Kidney (tissue), 13 donors: ENCODE measurements at regions not wholly inside any gene's neighbourhood (a gene's known extent, or its start where the extent isn't known, plus 50 kb on each side); places are given as distances from the start of the nearest gene placed in this dataset.

Experiments
- DNase-seq, 5 donors: peaks; one replicate each; pipeline ENCODE4 v3.0.0-alpha.2; 2013 to 2020
- FAIRE-seq: peaks from 2 replicates; lab custom pipeline; 2012; peaks lifted over from hg19 to GRCh38; lab: Jason Lieb, UNC
- H3K27ac ChIP-seq, 2 donors: one replicate each; pipeline ENCODE4 v1.7.0; 2013; ENCODE audit warnings: low read depth in 2 of 2, low read length in 2 of 2, inconsistent platforms in 1 of 2
- H3K27me3 ChIP-seq: one replicate; pipeline ENCODE4 v1.7.1; 2013; ENCODE audit warnings: low read length, inconsistent platforms; ENCODE audit not compliant: control insufficient read depth, insufficient read depth
- H3K36me3 ChIP-seq, 3 donors: one replicate each; pipeline versions ENCODE4 v1.7.0 to v1.7.1; 2013; ENCODE audit warnings: low read length in 3 of 3, control low read depth in 1 of 3, inconsistent platforms in 1 of 3; ENCODE audit not compliant: insufficient read depth in 3 of 3, control insufficient read depth in 2 of 3
- H3K4me1 ChIP-seq, 3 donors: one replicate each; pipeline versions ENCODE4 v1.7.0 to v1.7.1; 2013; ENCODE audit warnings: low read length in 3 of 3, inconsistent platforms in 1 of 3, low read depth in 1 of 3; ENCODE audit not compliant: control insufficient read depth in 2 of 3, insufficient read depth in 2 of 3
- H3K4me3 ChIP-seq, 3 donors: one replicate each; pipeline versions ENCODE4 v1.7.0 to v1.8.1; 2013; ENCODE audit warnings: low read length in 3 of 3, control low read depth in 1 of 3, inconsistent platforms in 1 of 3
- H3K9ac ChIP-seq, 3 donors: one replicate each; pipeline versions ENCODE4 v1.7.0 to v1.7.1; 2013; ENCODE audit warnings: low read length in 3 of 3, control low read depth in 1 of 3, inconsistent platforms in 1 of 3
- H3K9me3 ChIP-seq, 3 donors: one replicate each; pipeline versions ENCODE4 v1.7.0 to v1.7.1; 2013; ENCODE audit warnings: low read length in 3 of 3, control low read depth in 1 of 3, inconsistent platforms in 1 of 3; ENCODE audit not compliant: control insufficient read depth in 2 of 3, insufficient read depth in 1 of 3
- CTCF ChIP-seq: IDR thresholded peaks from 3 replicates; pipeline ENCODE4 v1.5.1; 2012; ENCODE audit warnings: mild to moderate bottlenecking, moderate library complexity, borderline replicate concordance; ENCODE audit not compliant: insufficient read depth; ENCODE audit errors: extremely low read depth
- intact Hi-C: fragments of 100-400 bp; cut with DNase I; formaldehyde crosslinking; loops from one replicate; pipeline ENCODE4 v1.11.1; 2022
- donor health status: control.
- donor health status: control.
- donor health status: control.
- donor health status: control.
- donor health status: control.
- donor health status: DM: yes; HTN: yes; CAD: no.
- donor health status: Normal renal cell carcinoma (clear cell type).

GRCh38 chr10:106474876-106475275, 689.6 kb downstream of the SORCS1 start:
- H3K4me3 ChIP-seq, result no peak overlapping the region
- FAIRE-seq (no peak), DNase-seq (no peak)
- H3K9me3 ChIP-seq, result no peaks in the 10 kb centered on the region
- H3K27me3 ChIP-seq, result no peaks in the 10 kb centered on the region
- no peaks in the 10 kb centered on the region for H3K36me3 ChIP-seq
- no peak for TF ChIP-seq CTCF
- H3K9ac ChIP-seq, result no peak overlapping the region
- no peaks in the 10 kb centered on the region for H3K4me1 ChIP-seq
- no peak overlapping the region for H3K27ac ChIP-seq
- intact Hi-C loops, result no loop called here

- intact Hi-C loops, result no loop called here
- TF ChIP-seq CTCF, result no peak
- Histone ChIP-seq H3K4me1 (no peaks in the 10 kb centered on the region), H3K36me3 (no peaks in the 10 kb centered on the region), H3K9me3 (no peaks in the 10 kb centered on the region), H3K27me3 (no peaks in the 10 kb centered on the region), H3K9ac (no peak overlapping the region), H3K4me3 (no peak overlapping the region), H3K27ac (no peak overlapping the region)
- FAIRE-seq (no peak), DNase-seq (no peak)
These were observed 691.3 kb downstream of the SORCS1 start for GRCh38 chr10:106473129-106473685.

- TF ChIP-seq CTCF, result no peak
- Histone ChIP-seq H3K36me3 (no peaks in the 10 kb centered on the region), H3K4me1 (no peaks in the 10 kb centered on the region), H3K9ac (no peak overlapping the region), H3K9me3 (peaks cover 0 to 2% (median 0%) of the 10 kb centered on the region in 3 donors), H3K27ac (no peak overlapping the region), H3K4me3 (no peak overlapping the region), H3K27me3 (no peaks in the 10 kb centered on the region)
- intact Hi-C loops, result no loop called here
- DNase-seq (no peak), FAIRE-seq (no peak)
These were observed 697.0 kb downstream of the SORCS1 start for GRCh38 chr10:106467506-106467905.

- no peak for DNase-seq
- Histone ChIP-seq H3K4me3 (no peak overlapping the region), H3K36me3 (no peaks in the 10 kb centered on the region), H3K9me3 (no peaks in the 10 kb centered on the region), H3K4me1 (no peaks in the 10 kb centered on the region), H3K27me3 (no peaks in the 10 kb centered on the region), H3K9ac (no peak overlapping the region), H3K27ac (no peak overlapping the region)
- no peak for FAIRE-seq
- TF ChIP-seq CTCF, result no peak
- intact Hi-C loops, result no loop called here
These were observed 707.0 kb downstream of the SORCS1 start for GRCh38 chr10:106457522-106457921.
